Stimulated activated CD4-positive, alpha-beta T cell treated with anti-CD3 and anti-CD28 coated beads, Interleukin-4, amount 100 ng/mL, for 24 hours (primary cell): ENCODE measurements at regions not wholly inside any gene's neighbourhood (a gene's known extent, or its start where the extent isn't known, plus 50 kb on each side); places are given as distances from the start of the nearest gene placed in this dataset.
"Not testable (repeated sequence)": the region's sequence is repeated elsewhere in the genome, so short reads cannot be mapped to it uniquely, and the experiment has no call there.

Experiments used
- DNase-seq: peaks from one replicate; pipeline ENCODE4 v3.0.0-alpha.2; 2020

DNA sequence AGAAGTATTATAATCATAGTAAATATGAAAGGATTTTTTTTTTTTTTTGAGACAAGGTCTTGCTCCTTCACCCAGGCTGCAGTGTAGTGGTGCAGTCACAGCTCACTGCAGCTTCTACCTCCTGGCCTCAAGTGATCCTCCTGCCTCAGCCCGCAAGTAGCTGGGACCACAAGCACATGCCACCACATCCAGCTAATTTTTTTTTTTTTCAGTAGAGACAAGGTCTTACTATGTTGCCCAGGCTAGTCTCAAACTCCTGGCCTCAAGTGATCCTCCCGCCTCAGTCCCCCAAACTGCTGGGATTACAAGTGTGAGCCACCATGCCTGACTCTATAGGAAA lies 86.2 kb upstream of the FOXN2 start:
- no peak for DNase-seq

DNA sequence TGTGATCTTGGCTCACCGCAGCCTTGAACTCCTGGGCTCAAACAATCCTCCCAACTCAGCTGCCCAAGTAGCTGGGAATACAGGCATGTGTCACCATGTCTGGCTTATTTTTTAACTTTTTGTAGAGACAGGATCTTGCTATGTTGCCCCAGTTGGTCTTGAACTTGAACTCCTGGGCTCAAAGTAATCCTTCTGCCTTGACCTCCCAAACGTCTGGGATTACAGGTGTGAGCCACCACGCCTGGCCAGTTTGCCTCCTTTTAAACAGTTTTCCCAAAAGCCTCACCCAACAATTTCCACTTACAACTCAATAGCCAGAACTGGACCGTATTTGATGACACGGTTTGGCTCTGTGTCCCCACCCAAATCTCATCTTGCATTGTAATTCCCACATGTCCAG lies 85.4 kb upstream of the FOXN2 start:
- no peak for DNase-seq

DNA sequence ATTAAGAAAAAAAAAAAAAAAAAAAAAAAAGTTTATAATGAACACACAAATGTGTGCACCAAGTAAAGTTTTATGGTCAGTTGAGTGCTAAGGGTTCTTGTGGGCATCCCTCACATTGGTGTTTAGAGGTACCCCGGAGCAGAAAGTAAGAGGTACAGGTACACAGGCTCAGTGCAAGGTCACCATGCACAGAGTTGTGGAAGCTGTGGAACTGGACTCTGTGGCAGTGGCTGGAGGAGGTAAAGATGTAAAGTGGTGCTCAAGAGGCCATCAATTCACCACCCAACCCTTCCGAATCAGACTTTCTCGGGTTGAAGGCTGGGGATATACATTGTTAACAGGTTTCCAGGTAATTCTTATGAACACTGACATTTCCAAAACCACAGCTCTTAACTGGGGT lies 83.6 kb upstream of the FOXN2 start:
- no peak for DNase-seq

DNA sequence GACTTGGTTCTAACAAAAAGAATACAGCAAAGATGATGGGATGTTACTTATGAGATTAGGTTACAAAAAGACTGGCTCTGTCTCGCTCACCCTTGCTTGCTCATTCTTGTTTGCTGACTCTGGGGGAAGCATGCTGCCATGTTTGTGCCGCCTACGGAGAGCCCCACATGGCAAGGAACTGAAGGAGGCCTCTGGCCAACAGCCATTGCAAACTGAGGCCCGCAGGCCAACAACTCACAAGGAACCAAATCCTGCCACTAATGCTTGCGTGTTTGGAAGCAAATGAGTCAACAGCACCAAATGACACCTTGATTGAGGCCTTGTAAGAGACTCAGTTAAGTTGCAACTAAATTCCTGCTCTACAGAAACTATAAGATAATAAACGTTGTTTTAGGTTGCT lies 82.1 kb upstream of the FOXN2 start:
- DNase-seq, result no peak

DNA sequence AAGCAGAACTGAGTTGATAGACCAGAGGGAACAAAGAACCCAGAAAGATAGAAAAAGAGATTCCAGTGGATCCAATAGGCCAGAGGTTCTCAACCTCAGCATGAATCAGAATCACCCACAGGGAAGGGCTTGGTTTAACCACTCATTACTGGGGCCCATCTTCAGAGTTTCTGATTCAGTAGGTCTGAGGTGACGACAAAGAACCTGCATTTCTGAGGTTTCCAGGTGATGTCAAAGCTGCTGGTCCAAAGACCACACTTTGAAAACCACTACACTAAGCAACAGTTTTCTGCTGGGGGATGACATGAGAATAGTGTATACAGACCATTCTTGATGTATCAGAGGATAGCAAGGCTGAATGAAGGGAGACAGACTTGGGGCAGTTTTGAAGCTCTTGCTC lies 81.5 kb upstream of the FOXN2 start:
- DNase-seq, result no peak

DNA sequence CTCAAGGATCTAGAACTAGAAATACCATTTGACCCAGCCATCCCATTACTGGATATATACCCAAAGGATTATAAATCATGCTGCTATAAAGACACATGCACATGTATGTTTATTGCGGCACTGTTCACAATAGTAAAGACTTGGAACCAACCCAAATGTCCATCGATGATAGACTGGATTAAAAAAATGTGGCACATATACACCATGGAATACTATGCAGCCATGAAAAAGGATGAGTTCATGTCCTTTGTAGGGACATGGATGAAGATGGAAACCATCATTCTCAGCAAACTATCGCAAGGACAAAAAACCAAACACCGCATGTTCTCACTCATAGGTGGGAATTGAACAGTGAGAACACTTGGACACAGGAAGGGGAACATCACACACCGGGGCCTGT lies 80.7 kb upstream of the FOXN2 start:
- DNase-seq, result not testable (repeated sequence)

DNA sequence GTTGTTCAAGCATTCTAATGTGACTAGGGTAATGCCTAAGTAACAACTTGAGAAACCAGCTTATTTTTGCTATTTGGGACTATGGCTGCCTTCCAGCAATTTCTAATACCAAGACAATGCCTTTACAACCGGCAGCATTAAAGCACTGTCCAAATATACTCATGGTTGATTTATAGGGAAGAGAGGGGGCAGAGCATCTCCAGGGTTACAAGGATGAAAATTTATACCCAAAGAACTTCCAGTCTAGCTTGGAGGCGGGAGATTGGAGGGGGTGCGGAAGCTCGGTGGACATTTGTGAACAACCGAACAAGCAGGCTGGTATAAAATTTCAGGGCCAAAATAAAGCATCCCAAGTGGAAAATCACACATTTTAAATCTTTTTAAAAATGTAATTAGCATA lies 79.4 kb upstream of the FOXN2 start:
- no peak for DNase-seq

DNA sequence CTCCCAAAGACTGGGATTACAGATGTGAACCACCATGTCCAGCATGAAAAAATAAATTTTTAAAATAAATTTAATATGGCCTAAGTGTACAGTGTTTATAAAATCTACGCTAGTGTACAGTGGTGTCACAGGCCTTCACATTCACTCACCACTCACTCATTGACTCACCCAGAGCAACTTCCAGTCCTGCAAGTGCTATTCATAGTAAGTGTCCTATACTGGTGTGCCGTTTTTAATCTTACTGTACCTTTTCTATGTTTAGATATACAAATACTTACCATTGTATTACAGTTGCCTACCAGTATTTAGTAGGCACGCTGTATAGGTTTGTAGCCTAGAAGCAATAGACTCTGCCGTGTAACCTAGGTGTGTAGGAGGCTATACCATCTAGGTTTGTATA lies 76.1 kb upstream of the FOXN2 start:
- DNase-seq, result no peak

DNA sequence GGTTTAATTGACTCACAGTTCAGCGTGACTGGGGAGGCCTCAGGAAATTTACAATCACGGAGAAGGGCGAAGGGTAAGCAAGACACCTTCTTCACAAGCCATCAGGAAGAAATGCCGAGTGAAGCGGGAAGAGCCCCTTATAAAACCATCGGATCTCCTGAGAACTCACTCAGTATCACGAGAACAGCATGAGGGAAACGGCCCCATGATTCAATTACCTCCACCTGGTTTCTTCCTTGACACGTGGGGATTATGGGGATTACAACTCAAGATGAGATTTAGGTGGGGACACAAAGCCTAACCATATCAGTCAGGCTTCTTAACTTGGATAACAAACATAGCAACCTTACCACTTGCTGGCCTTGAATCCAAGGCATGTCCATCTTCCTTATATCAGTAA lies 73.6 kb upstream of the FOXN2 start:
- DNase-seq, result no peak

DNA sequence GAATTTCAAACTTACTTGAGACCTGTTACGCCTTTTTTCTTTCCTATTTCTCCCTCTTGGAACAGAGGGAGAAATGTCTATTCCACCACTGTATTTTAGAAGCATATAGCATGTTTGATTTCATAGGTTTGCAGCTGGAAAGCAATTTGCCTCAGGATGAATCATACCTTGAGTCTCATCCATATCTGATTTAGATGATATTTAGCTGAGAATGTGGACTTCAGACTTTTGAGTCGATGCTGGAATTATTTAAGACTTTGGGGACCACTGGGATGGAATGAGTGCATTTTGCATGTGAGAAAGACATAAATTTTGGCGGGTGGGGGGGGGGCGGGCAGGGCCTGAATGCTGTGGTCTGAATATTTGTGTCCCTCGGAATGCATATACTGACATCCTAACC lies 67.3 kb upstream of the FOXN2 start:
- DNase-seq, result no peak

DNA sequence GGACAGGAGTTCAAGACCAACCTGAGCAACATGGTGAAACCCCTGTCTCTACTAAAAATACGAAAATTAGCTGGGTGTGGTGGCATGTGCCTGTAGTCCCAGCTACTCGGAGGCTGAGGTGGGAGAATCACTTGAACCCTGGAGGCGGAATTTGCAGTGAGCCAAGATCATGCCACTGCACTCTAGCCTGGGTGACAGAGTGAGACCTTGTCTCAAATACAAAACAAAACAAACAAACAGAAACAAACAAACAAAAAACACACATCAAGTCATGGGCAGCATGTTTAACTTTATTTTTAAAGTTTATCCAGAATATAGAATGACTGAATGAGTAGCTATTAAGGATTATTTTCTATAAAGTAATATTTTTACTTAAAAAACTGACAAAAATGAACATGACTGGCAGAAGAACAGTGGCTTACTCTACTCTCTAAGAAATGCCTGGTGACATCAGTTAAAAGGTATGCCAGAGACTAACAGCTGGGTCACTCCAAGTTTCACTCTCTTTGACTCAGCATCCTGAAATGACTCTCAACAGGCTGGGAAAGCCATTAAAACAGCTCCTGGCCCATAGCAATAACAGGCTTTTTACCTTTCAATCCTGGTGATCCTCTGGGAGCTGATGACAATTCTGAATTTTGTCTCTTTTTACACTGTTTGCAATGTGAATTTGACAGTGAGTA lies 66.1 kb upstream of the FOXN2 start:
- no peak for DNase-seq

DNA sequence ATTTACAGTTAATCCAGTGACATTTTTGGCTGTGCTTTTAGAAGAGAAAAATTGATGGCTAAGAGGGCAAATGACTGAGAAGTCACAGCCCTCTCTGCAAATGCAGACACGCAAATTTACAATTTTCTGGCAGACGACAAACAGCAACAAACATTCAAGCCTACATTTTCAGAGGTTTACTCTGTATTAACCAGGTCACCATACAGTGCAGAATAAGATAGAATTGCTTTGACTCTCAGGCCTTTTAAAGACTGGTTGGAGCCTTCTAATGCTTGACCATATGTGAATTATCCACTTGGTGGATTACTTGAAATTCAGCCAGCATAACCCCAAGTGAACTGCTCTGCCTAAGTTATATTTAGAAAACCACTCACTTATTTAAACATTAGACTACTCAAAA lies 65.5 kb upstream of the FOXN2 start:
- DNase-seq, result no peak

DNA sequence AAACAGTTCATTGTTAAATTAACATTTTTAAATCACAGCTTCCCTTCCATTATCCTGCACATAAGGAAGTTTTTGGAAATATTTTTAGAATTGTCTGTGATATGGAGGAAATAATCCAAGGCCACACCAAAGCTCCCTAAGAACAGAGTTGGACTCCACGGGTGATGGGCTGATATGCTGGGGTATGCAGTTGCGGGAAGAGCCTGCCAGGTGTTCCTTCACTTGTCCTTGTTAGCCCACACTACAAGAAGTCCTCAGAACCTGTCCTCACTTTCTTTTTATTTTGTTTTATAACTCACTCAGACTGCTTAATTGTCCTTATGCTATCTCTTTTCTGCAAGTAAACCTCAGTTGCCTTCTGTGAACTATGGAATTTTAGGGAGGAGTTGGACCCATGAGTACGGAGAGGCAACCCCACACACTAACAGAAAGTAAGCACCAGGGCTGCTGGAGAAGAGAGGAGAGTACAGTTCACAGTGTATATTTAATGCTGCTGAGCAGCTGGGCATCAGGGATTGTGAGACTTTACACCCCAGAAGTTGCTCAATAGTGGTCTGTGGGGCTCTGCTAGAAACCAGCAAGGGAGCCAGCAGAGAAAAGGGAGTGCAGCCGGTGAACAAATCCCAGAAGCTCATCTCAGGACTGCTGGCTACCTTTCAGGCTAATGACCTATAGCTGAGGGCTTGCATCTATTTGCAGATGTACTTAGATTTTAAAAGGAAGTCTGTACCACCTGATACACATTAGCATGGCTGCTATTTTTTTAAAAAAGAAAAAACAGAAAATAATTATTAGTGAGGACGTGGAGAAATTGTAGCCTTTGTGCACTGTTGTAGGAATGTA lies 64.6 kb upstream of the FOXN2 start:
- no peak for DNase-seq

DNA sequence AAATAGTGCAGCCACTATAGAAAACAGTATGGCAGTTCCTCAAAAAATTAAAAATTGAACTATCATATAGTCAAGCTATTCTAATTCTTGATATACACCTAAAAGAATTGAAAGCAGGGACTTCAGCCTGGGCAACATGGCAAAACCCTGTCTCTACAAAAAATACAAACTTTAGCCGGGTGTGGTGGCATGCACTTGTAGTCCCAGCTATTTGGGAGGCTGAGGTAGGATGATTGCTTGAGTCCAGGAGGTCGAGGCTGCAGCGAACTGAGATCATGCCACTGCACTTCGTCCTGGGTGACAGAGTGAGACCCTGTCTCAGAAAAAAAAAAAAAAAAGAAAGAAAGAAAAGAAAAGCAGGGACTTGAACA lies 64.0 kb upstream of the FOXN2 start:
- DNase-seq, result no peak

DNA sequence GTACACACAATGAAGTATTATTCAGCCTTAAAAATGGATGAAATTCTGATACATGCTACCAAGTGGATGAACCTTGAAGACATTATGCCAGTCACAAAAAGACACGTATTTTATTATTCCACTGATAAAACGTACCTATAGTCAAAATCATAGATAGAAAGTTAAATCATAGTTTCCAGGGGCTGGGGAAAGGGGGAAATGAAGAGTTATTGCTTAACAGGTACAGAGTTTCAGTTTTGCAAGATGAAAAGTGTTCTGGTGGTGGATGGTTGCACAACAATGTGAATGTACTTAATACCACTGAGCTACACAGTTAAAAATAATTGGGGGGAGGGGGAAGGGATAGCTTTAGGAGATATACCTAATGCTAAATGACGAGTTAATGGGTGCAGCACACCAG lies 63.5 kb upstream of the FOXN2 start:
- DNase-seq, result no peak

DNA sequence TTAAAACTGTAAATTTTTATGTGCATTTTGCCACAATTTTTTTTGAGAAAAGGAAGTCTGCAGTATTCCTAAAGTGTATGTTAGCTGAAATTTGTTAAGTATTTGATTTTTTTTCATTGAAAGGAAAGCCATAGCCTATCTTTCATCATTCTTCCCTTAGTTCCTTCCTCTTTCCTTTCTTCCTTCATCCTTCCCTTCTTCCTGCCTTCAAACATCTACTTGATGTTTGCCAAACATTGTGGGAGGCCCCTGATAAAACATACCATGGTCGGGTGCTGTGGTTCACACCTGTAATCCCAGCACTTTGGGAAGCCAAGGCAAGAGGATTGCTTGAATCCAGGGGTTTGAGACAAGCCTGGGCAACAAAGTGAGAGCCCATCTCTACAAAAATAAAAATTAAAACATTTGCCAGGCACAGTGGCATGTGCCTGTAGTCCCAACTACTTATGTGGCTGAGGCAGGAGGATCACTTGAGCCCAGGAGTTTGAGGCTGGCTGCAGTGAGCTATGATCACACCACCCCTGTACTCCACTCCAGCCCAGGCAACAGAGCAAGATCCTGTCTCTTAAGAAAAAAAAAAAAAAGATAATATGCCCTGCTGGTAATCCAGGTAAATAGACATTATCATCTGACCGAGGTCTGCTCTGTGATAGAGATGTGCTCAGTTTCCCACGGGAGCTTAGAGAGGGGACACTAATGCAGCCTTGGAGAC lies 62.9 kb upstream of the FOXN2 start:
- DNase-seq, result no peak

DNA sequence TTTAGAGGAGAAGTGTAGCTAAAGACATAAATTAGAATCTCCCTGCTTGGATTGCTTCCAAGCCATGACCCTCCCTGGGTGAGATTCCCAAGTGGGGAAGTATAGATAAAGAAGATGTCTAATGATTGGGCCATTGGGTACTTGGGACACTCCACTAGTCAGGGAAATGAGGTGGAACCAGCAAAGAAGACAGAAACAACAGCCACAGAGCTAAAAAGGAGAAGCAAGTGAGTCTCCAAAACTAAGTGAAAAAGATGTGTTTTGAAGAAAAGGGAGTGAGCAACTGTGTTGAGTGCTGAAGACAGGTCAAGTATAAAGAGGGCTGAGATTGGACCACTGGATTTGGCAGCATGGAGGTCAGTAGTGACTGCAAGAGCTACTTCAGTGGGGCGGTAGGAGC lies 61.2 kb upstream of the FOXN2 start:
- no peak for DNase-seq

DNA sequence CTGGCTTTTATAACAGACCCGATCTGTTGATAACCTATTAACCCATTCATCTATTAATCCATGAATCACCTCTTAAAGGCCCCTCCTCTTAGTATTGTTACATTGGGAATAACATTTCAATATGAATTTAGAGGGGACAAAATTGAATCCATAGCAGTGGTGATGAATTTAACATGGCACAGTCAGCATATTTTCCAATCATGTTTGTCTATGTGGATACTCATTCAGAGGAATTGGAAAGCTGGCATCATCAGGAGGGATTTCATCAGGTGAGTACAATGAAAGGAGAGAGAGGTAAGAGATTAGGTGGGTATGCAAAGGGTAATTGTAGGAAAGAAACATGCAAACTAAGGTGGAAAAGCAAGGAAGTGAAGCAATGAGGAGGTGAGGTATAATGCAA lies 59.6 kb upstream of the FOXN2 start:
- no peak for DNase-seq

DNA sequence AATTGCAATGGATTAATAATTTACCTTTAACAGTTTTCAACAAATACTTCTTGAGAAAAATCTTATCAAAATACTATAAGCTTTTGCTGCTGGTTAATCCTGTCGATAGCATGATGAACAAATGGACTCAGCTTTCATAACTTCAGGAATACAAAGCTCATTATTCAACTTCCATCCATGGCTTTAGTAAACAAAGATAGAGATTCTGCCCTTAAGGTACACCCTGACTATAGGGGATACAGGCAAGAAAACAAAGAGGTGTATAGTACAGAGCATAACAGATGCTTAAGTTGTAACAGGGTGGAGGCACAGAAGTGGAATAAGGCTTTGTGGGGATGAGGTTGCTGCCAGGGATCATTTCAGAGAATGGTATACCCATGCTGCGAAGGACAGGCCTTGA lies 57.0 kb upstream of the FOXN2 start:
- DNase-seq, result no peak

DNA sequence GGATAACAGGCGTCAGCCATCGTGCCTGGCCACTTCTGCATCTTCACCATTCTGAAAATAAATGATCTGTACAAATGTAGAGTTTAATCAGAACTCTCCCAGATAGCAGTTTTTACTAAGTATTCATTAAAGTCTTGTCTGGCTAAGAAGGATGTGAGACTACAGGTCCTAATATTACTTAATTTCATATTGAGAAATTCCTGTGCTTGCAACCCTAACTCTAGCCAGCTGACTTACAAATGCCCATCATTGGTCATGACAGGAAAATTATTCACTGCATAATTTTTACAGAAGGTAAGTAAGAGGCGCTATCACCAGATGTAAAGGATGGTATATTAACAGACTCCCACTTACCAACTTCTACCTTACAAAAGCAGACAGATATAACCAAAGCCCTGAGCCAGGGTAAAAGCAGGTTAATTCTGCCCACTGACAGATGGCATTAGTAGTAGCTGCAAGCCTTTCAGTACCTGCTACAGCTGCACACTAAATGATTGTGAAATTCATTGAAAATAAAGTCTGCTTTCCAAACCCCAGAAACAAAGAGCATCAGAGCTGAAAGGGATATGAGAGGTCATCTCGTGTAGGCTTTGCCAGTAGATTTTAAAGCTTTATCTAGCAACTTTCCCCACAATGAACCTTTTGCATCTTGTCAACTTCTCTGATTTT lies 55.9 kb upstream of the FOXN2 start:
- no peak for DNase-seq

DNA sequence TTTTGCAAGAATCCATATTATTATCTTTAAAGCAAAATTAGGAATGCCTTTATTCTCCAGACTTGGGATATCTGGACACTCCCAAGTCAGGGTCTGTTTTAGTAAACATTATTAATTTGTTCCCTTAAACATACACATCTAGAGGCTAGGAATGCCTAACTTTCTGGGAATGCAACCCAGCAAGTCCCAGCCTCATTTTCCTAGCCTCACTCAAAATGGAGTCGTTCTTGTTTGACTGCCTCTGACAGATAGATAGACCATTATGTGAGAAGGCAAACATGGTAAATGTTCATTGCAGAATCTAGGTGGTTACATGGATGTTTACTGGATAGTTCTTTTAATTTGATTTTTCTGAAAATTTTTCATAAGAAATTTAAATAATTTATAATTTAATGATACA lies 54.7 kb upstream of the FOXN2 start:
- DNase-seq, result no peak

DNA sequence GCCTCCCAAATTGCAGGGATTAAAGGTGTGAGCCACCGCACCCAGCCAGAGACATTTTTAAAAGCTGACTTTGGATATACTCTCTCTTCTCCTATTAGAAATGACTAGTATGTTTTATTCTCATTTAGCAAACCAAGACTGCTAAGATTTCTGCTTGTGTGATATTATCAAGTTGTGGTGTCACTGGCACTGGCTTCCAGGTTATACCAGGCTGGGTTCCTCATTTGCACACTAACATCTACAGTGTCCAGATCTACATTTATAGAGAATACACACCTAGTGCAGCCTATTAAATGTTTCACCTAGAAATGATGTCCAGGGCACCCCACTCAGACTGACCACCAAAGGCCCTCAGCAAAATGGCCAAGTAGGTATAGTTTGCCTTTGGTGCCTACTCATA lies 49.9 kb upstream of the FOXN2 start:
- DNase-seq, result no peak
